ENCODE measurements at regions not wholly inside any gene's neighbourhood (a gene's known extent, or its start where the extent isn't known, plus 50 kb on each side); places are given as distances from the start of the nearest gene placed in this dataset.

DNA sequence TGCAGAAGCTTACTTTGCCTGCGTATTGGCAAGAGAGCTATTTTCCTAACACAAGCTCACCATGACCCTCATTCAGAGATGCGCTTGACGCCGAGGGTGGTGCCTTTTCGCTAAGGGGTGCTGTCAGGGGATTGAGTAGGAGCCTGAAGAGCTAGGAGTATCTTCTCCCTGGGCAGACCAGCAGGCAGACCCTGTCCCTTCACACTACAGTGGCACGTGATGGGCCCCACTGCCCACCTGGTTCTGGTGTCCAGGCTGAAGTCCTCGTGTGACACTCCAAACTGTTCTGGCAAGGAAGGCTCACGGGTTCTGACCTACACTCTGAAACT lies 198.3 kb downstream of the AUH start:
- in situ Hi-C loops (cut with HindIII; ENCODE audit: low sequenced_read_pairs), result no loop called here
- no peak overlapping the region for H3K4me3 ChIP-seq (ENCODE audit: low read depth, low read length)
- no peak for DNase-seq (ENCODE audit: low read depth, low spot score)
- TF ChIP-seq, protein P1, sequence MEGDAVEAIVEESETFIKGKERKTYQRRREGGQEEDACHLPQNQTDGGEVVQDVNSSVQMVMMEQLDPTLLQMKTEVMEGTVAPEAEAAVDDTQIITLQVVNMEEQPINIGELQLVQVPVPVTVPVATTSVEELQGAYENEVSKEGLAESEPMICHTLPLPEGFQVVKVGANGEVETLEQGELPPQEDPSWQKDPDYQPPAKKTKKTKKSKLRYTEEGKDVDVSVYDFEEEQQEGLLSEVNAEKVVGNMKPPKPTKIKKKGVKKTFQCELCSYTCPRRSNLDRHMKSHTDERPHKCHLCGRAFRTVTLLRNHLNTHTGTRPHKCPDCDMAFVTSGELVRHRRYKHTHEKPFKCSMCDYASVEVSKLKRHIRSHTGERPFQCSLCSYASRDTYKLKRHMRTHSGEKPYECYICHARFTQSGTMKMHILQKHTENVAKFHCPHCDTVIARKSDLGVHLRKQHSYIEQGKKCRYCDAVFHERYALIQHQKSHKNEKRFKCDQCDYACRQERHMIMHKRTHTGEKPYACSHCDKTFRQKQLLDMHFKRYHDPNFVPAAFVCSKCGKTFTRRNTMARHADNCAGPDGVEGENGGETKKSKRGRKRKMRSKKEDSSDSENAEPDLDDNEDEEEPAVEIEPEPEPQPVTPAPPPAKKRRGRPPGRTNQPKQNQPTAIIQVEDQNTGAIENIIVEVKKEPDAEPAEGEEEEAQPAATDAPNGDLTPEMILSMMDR (IDR thresholded peaks at IDR 0.05; ENCODE audit: low read depth, low read length), result no peak

- no peak for DNase-seq (ENCODE audit: low read depth, low spot score)
- H3K4me3 ChIP-seq (ENCODE audit: low read depth, low read length), result no peak overlapping the region
- in situ Hi-C loops (cut with HindIII; ENCODE audit: low sequenced_read_pairs), result no loop called here
- TF ChIP-seq, protein P1 (IDR thresholded peaks at IDR 0.05; ENCODE audit: low read depth, low read length), result no peak
Measured at GRCh38 chr9:91163773-91164471, 197.8 kb downstream of the AUH start.

All from astrocyte of the spinal cord (primary cell).